Epithelial cell of esophagus (primary cell): ENCODE measurements at regions not wholly inside any gene's neighbourhood (a gene's known extent, or its start where the extent isn't known, plus 50 kb on each side); places are given as distances from the start of the nearest gene placed in this dataset.

Experiments used
- DNase-seq: peaks from one replicate; pipeline ENCODE4 v3.0.0; 2010; ENCODE audit warnings: low read depth
- H3K4me3 ChIP-seq: 2 replicates; pipeline ENCODE4 v1.5.1; 2011; ENCODE audit warnings: mild to moderate bottlenecking, low read length, control low read depth
- TF ChIP-seq, protein P1 (sequence below): IDR thresholded peaks from 2 replicates; pipeline ENCODE4 v1.5.1; 2011; ENCODE audit warnings: low read depth, mild to moderate bottlenecking, low read length, control low read depth, inconsistent platforms; ENCODE audit not compliant: insufficient read depth; ENCODE audit errors: missing control alignments

DNA sequence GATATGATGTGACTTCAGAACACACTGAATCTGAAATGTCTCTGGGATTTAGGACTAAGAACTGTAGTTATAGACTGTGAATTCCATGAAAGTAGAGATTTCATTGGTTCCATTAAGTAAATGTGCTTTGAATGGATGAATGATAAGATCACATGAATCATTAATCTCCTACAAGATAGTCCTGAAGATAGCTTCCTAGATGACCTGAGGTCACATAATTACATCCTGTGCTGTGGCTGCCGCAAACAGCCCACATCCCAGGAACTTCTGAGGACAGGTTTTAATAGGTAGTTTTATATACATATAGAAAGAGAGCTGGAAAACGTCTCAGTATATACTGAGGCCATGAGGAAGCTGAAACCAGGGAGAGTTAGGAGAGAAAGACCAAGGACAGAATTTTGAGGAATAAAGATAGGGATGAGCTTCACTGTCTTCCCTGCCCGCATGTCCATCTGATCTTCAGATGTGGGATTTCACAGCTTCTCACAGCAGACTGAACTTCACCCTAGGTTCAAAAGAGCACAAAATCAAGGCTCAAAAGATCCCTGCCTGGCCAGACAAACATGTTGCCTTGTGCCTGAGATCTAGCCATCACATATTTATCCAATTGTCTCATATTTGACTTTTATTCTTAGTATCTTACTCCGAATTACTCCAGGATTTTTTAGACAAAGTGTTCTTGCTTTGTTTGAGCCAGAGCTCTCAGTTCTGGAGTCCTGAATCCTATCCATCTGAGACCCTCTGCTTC lies 188.2 kb downstream of the IRS1 start:
- DNase-seq, result no peak
- TF ChIP-seq, protein P1, sequence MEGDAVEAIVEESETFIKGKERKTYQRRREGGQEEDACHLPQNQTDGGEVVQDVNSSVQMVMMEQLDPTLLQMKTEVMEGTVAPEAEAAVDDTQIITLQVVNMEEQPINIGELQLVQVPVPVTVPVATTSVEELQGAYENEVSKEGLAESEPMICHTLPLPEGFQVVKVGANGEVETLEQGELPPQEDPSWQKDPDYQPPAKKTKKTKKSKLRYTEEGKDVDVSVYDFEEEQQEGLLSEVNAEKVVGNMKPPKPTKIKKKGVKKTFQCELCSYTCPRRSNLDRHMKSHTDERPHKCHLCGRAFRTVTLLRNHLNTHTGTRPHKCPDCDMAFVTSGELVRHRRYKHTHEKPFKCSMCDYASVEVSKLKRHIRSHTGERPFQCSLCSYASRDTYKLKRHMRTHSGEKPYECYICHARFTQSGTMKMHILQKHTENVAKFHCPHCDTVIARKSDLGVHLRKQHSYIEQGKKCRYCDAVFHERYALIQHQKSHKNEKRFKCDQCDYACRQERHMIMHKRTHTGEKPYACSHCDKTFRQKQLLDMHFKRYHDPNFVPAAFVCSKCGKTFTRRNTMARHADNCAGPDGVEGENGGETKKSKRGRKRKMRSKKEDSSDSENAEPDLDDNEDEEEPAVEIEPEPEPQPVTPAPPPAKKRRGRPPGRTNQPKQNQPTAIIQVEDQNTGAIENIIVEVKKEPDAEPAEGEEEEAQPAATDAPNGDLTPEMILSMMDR, result no peak
- no peak overlapping the region for H3K4me3 ChIP-seq

GRCh38 chr2:226609366-226609765 lies 190.3 kb downstream of the IRS1 start:
- TF ChIP-seq, protein P1, result no peak
- peak; percentile 38 for DNase-seq
- no peak overlapping the region for H3K4me3 ChIP-seq

DNA sequence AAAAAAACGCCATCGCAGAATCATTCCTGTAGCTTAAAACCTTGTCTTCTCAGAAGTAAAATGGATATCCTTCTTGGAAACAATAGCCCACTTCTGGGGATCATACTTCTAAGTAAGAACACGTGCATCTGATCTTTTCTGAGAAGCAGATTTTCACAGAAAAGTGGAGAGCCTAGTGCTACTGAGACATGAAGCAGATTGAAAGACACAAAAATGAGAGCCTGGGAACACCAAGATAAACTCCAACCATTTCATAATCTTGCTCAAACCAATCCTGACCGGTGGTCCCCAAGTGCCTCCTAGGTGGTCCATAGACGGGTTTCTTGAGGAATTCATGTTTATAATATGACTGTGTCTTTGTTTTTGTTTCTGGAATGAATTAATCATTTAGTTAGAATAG lies 191.2 kb downstream of the IRS1 start:
- no peak for DNase-seq
- TF ChIP-seq, protein P1, result no peak

DNA sequence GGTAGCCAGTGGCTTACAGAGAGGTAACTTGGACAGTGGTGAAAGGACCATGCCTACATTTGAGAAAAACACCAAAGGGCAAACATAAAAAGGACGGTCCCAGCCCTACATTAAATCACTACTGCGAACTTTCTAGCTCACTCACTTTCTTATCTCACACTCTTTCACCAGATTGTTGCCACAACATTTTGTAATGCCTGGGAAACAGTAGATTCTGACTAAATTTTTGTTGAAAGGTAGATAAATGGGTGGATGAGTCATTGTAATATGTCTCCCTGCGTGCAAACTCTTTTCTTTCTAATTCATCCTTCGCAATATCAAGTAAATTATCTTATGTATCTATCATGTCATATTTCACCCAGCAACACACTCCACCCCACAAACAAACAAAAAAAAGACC lies 192.2 kb downstream of the IRS1 start:
- TF ChIP-seq, protein P1, result no peak
- H3K4me3 ChIP-seq, result no peak overlapping the region
- no peak for DNase-seq

More for the DNA sequence above, 191.2 kb downstream of the IRS1 start:
- no peak overlapping the region for H3K4me3 ChIP-seq

DNA sequence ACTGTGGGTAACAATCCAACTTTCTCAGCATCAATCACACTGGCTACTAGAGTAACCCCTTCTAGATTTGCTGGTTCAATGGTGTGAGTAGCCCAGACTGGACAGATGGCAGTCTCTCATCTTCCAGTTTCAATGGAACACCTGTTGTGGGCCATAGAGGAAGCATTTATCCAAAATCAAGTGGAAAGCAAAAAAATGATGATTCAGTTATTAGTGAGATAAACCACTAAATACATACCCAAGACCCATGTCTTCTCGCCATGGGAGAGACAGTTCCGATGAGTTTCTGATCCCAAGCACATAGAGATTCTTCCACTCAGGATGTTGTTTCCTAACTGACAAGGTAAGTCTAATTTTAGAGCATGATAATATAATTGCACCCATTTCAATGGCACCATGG lies 194.0 kb downstream of the IRS1 start:
- TF ChIP-seq, protein P1, result no peak
- no peak overlapping the region for H3K4me3 ChIP-seq
- DNase-seq, result no peak

- no peak overlapping the region for H3K4me3 ChIP-seq
- no peak for DNase-seq
- TF ChIP-seq, protein P1, result no peak
Observed at GRCh38 chr2:226603606-226604005, 196.0 kb downstream of the IRS1 start.

DNA sequence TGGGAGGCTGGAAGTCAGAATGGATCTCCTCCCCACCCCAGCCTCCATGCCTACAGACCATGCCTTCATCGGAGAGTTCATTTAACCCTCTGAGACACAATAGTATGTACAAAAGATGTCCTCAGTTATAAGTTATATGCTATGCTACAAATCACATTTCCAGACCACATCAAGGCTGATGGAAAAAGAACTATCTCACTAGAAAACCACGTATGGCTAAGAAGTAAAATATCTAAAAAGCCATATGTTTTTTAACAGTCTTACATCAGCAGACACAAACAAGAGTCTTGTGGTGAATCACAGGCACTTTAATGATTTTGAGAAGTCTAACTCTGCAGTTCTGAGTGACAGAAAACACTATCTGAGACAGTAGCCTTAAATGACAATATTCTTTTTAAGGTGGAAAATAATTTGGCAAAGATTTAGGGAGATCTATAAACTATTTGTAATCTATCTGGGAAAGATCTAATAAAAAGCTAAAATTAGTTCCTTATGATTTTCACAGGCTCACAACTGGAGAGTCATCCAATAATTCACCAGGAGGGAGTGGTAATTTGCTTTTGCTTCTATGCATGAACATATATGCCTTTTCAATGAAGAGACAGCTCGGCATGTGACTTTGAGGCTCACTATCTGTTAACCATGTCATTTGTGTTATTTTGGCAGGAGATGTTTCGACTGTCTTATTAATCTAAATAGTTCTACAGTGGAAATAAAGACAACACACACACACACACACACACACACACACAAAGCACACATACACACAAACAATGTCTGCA lies 197.5 kb downstream of the IRS1 start:
- TF ChIP-seq, protein P1, result no peak
- DNase-seq, result no peak
- H3K4me3 ChIP-seq, result no peak overlapping the region
